GM10266 (cell line): ENCODE measurements at regions not wholly inside any gene's neighbourhood (a gene's known extent, or its start where the extent isn't known, plus 50 kb on each side); places are given as distances from the start of the nearest gene placed in this dataset.

Source experiments
- DNase-seq: peaks from one replicate; pipeline ENCODE4 v3.0.0; 2012; ENCODE audit errors: extremely low spot score
- CTCF ChIP-seq: IDR thresholded peaks from 2 replicates; pipeline ENCODE4 v1.5.1; 2012; ENCODE audit warnings: mild to moderate bottlenecking, low read depth; ENCODE audit not compliant: control insufficient read depth, insufficient read depth; ENCODE audit errors: missing control alignments

DNA sequence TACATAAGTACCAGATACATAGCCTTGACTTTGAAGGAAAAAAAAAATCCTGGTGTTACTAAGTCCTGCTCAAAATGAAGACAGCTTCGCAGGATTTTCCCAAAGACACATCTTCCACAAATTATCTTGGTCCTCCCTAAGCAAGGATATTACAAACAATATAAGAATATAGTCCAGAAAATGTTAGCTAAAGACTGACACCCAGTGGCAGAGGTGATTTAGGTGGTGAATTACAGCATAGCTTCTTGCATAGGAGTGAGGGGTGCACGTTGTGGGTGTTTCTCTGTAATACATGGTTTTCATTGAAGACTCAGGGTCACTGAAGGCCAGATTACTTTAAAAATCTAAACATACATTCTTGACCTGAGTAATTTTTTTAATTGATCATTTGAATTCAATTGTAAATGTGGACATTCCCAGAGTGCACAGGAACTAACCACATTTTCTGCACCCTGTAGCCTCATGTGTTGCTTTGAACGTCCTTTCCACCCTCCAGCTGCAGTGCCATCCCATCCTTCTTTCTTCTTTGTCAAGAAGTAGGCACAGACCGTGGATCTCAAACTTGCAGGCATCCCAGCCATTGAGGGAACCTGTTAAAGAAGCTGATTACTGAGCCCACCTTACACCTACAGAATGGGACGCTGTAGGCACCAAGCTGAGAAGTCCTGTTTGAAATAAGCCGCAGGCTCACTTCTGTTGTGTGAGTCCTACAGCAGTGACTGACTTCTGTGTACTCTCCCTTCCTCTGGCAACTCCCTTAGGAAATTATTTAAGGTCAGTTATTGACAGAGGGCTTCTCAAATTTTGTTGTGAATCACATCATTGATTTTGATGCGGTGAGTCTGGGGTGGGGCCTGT, 102.6 kb downstream of the PERP start:
- DNase-seq = peak; percentile 53
- peak; percentile 70 for TF ChIP-seq CTCF

DNA sequence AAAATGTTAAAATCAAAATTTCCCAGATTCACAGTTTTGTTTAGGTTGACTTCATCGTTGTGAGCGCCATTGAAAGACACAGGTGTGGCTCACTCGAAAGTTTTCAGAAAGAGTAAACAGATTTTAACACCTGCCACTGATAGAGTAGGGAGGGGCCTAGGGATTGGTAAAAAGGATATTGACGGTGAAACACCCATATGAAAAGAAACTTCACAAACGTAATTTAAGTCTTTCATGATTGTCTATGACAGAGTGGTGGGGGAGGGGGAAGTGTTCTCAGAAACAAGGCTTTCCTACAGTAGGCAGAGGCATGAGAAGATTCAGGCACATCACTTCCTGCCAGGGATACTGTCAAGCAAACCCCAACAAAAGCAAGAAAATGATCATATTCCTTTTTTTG, 101.4 kb downstream of the PERP start:
- DNase-seq = no peak
- TF ChIP-seq CTCF = no peak

- TF ChIP-seq CTCF = peak; percentile 59
- DNase-seq = peak; percentile 52
Measured at GRCh38 chr6:138007014-138007472, 100.2 kb downstream of the PERP start.

GRCh38 chr6:138008791-138009190, 98.4 kb downstream of the PERP start:
- DNase-seq = no peak
- no peak for TF ChIP-seq CTCF

GRCh38 chr6:138011413-138011812, 95.8 kb downstream of the PERP start:
- no peak for TF ChIP-seq CTCF
- no peak for DNase-seq

- no peak for DNase-seq
Measured at GRCh38 chr6:138012682-138013081, 94.5 kb downstream of the PERP start.

More at GRCh38 chr6:138012682-138013081, 94.5 kb downstream of the PERP start:
- no peak for TF ChIP-seq CTCF
